ENCODE measurements at regions not wholly inside any gene's neighbourhood (a gene's known extent, or its start where the extent isn't known, plus 50 kb on each side); places are given as distances from the start of the nearest gene placed in this dataset.

DNA sequence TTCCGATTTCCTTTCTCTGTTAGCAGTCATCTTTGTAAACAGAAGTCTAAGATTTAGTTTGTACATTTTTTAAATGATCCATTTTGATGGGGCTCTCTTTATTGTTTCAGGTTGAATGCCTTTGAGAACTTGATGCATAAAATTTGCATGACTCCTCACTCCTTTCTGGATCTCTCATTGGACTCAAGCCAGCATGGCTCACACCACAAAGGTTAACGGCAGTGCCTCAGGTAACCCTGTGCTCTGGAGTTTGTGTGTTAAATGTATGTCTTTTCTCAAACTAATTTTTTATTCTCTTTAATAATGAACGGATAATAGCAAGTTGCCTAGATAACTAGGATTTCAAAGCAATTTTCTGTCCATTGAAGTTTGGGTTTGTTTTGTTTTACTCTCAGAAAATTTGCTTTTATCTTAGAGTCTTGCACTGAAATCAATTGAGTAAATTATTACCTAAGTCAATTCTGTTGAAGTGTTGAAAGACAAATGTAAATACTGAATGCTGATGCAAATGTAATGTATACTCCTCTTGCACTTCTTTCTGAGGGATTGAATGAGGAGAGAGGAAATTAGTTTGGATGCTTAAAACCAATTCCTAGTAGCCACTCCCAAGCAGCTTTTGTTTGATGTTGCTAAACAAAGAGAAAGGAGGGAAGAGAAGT, 164.6 kb upstream of the DMRT1 start:
- H3K9me3 ChIP-seq: no peaks in the 10 kb centered on the region
- no peaks in the 10 kb centered on the region for H3K27me3 ChIP-seq
- WGBS, 4 donors: 73 to 84% (median 79%) methylated on average over 3 of the region's 3 CpGs
- peaks cover 0 to 14% (median 0%) of the 10 kb centered on the region in 9 donors for H3K36me3 ChIP-seq
- ATAC-seq (no peak), DNase-seq (no peak)
- TF ChIP-seq POLR2A (IDR thresholded peaks at IDR 0.05): no peak
- TF ChIP-seq, protein P1, sequence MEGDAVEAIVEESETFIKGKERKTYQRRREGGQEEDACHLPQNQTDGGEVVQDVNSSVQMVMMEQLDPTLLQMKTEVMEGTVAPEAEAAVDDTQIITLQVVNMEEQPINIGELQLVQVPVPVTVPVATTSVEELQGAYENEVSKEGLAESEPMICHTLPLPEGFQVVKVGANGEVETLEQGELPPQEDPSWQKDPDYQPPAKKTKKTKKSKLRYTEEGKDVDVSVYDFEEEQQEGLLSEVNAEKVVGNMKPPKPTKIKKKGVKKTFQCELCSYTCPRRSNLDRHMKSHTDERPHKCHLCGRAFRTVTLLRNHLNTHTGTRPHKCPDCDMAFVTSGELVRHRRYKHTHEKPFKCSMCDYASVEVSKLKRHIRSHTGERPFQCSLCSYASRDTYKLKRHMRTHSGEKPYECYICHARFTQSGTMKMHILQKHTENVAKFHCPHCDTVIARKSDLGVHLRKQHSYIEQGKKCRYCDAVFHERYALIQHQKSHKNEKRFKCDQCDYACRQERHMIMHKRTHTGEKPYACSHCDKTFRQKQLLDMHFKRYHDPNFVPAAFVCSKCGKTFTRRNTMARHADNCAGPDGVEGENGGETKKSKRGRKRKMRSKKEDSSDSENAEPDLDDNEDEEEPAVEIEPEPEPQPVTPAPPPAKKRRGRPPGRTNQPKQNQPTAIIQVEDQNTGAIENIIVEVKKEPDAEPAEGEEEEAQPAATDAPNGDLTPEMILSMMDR (IDR thresholded peaks at IDR 0.05): no peak
- intact Hi-C loops (cut with DNase I): no loop called here
- peaks cover 0 to 44% (median 27%) of the 10 kb centered on the region in 12 donors for H3K4me1 ChIP-seq
- H3K27ac ChIP-seq: peak overlapping the region in 6 of 12 donors; percentile 20 to 77 (median 57)
- peak overlapping the region in 11 of 12 donors; percentile 15 to 61 (median 48) for H3K4me3 ChIP-seq

DNA sequence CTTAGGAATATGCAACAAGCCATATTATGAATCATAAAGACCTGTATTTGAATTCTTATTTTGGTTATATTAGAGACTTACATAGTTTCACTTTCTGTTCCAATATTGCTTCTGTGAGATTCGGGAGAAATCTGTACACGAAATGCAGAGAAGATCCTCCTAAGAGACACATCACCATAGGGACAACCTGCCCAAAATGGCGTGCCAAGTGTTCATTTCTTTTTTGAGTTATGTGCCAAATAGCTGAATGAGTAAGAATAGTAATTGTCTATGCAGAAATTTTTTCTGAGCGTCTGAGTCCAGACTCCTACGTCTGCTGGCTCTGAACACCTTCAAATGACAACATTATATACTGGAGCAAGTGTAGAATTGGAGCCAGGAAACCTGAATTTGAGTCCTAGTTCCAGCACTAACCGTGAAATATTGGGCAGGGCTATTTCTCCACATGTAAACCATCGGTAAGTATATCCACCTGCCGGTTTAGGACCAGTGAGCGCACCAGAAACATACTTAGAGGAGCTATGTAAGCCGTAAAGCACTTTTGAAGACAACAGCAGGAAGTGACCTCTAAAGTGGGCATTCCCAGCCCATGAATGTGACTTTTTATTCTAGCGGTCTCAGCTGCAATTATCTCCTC, 163.9 kb upstream of the DMRT1 start:
- peaks cover 0 to 47% (median 28%) of the 10 kb centered on the region in 12 donors for H3K4me1 ChIP-seq
- ATAC-seq: peak in 2 of 4 donors; percentile 25 to 60
- TF ChIP-seq POLR2A (IDR thresholded peaks at IDR 0.05): no peak
- TF ChIP-seq, protein P1 (IDR thresholded peaks at IDR 0.05): no peak
- no peaks in the 10 kb centered on the region for H3K9me3 ChIP-seq
- peaks cover 0 to 14% (median 0%) of the 10 kb centered on the region in 9 donors for H3K36me3 ChIP-seq
- H3K27me3 ChIP-seq: no peaks in the 10 kb centered on the region
- H3K4me3 ChIP-seq: peak overlapping the region; percentile 15 to 61 (median 47)
- intact Hi-C loops (cut with DNase I): no loop called here
- DNase-seq: no peak
- 38 to 62% (median 46%) methylated on average over 11 of the region's 11 CpGs for WGBS, 4 donors
- H3K27ac ChIP-seq: peak overlapping the region in 10 of 12 donors; percentile 20 to 77 (median 46)

DNA sequence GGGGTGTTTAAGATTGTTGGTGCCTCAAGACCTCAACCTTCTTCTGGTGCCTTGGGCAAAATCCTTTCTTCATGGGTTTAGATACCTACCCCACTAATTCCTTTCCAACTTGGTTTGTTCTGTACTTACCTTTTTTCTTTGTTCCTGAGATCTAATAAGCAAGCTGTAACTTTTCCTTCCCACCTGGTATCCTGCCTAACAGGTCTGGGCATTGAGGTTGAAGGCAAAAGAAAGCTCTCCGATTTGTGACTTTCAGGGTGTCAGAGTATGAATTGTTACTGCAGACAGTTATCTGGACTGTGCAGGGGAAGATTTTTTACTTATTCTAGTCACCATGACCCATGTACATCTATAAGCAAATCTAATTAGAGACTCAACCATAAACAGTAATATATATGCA, 162.6 kb upstream of the DMRT1 start:
- Histone ChIP-seq H3K36me3 (peaks cover 0 to 14% (median 0%) of the 10 kb centered on the region in 9 donors), H3K4me1 (peaks cover 0 to 52% (median 35%) of the 10 kb centered on the region in 12 donors), H3K27me3 (no peaks in the 10 kb centered on the region), H3K27ac (no peak overlapping the region), H3K4me3 (no peak overlapping the region), H3K9me3 (no peaks in the 10 kb centered on the region)
- ATAC-seq (no peak), DNase-seq (no peak)
- 90 to 96% (median 93%) methylated on average over 1 of the region's 1 CpG for WGBS, 4 donors
- TF ChIP-seq, protein P1 (IDR thresholded peaks at IDR 0.05): no peak
- TF ChIP-seq POLR2A (IDR thresholded peaks at IDR 0.05): no peak
- intact Hi-C loops (cut with DNase I): no loop called here

DNA sequence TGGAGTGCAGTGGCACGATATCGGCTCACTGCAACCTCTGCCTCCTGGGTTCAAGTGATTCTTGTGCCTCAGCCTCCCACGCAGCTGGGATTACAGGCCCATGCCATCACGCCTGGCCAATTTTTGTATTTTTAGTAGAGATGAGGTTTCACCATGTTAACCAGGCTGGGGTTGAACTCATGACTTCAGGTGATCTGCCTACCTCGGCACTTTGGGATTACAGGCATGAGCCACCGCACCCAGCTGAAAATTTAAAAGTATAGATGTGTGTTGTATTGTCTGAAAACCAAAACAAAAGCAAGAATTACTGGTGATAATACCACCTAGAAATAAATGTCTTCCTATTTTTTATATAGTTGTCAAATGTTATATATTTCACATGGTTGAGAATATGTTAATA, 162.0 kb upstream of the DMRT1 start:
- 92 to 98% (median 96%) methylated on average over 6 of the region's 6 CpGs for WGBS, 4 donors
- no peaks in the 10 kb centered on the region for H3K9me3 ChIP-seq
- H3K27ac ChIP-seq: no peak overlapping the region
- intact Hi-C loops (cut with DNase I): no loop called here
- DNase-seq (no peak), ATAC-seq (no peak)
- TF ChIP-seq, protein P1 (IDR thresholded peaks at IDR 0.05): no peak
- no peak for TF ChIP-seq POLR2A (IDR thresholded peaks at IDR 0.05)
- peaks cover 0 to 14% (median 0%) of the 10 kb centered on the region in 9 donors for H3K36me3 ChIP-seq
- H3K27me3 ChIP-seq: no peaks in the 10 kb centered on the region
- no peak overlapping the region for H3K4me3 ChIP-seq
- H3K4me1 ChIP-seq: peaks cover 0 to 54% (median 38%) of the 10 kb centered on the region in 12 donors

All from heart left ventricle (tissue), 16 donors.